ENCODE measurements at regions not wholly inside any gene's neighbourhood (a gene's known extent, or its start where the extent isn't known, plus 50 kb on each side); places are given as distances from the start of the nearest gene placed in this dataset.

GRCh38 chr2:24418166-24418841 is 58.0 kb upstream of the ITSN2 start:
- TF ChIP-seq CREB1 (IDR thresholded peaks at IDR 0.05) (no peak), CREB1 (CRISPR knock-in tag; IDR thresholded peaks at IDR 0.05) (no peak), SOX6 (IDR thresholded peaks at IDR 0.05) (no peak), SOX6 (CRISPR knock-in tag; IDR thresholded peaks at IDR 0.05) (no peak), ZNF256 (CRISPR knock-in tag; conservative IDR thresholded peaks at IDR 0.05) (no peak), EP300 (IDR thresholded peaks at IDR 0.05; ENCODE audit: low read depth in 2 of 2, low read length in 2 of 2) (no peak), EP300 (CRISPR knock-in tag; IDR thresholded peaks at IDR 0.05; ENCODE audit: borderline replicate concordance) (no peak), BRCA1 (CRISPR knock-in tag; IDR thresholded peaks at IDR 0.05) (no peak)
